Tibial artery (tissue), 4 donors: ENCODE measurements at regions not wholly inside any gene's neighbourhood (a gene's known extent, or its start where the extent isn't known, plus 50 kb on each side); places are given as distances from the start of the nearest gene placed in this dataset.

Experiments
- DNase-seq, 2 donors: peaks; one replicate each; pipeline ENCODE4 v3.0.0-alpha.2; 2019
- H3K27ac ChIP-seq, 2 donors: fragments of 200-600 bp; sonication (generic) in 1 of 2; 1 replicate in 1 of 2; 2 replicates in 1 of 2; pipeline ENCODE4 v1.5.1; 2018 to 2019; ENCODE audit warnings: mild to moderate bottlenecking in 1 of 2
- H3K27me3 ChIP-seq, 2 donors: fragments of 200-600 bp; sonication (generic) in 1 of 2; one replicate each; pipeline versions ENCODE4 v1.5.1 to v1.6.0; 2016 to 2019
- H3K36me3 ChIP-seq, 3 donors: fragments of 200-600 bp; sonication (generic) in 2 of 3; one replicate each; pipeline ENCODE4 v1.5.1; 2016 to 2019; ENCODE audit warnings: mild to moderate bottlenecking in 2 of 3
- H3K4me1 ChIP-seq, 4 donors: fragments of 200-600 bp; sonication (generic) in 2 of 4; 1 replicate in 3 of 4; 2 replicates in 1 of 4; pipeline ENCODE4 v1.5.1; 2016 to 2019
- H3K4me3 ChIP-seq, 2 donors: fragments of 200-600 bp; sonication (generic) in 1 of 2; 1 replicate in 1 of 2; 2 replicates in 1 of 2; pipeline ENCODE4 v1.5.1; 2018 to 2019; ENCODE audit warnings: mild to moderate bottlenecking in 2 of 2
- H3K9me3 ChIP-seq, 3 donors: fragments of 200-600 bp; sonication (generic) in 1 of 3; one replicate each; pipeline ENCODE4 v1.5.1; 2016 to 2019
- intact Hi-C: fragments of 100-400 bp; cut with DNase I; formaldehyde crosslinking; loops from one replicate; pipeline ENCODE4 v1.15.0; 2023; ENCODE audit warnings: low total_unique reads
- TF ChIP-seq, protein P1 (sequence below), 2 experiments: fragments of 200-600 bp in 1 of 2; fragments of 450-650 bp in 1 of 2; IDR thresholded peaks; one replicate each; pipeline ENCODE4 v1.5.1; 2017 to 2019; ENCODE audit warnings: antibody characterized with exemption in 2 of 2, mild to moderate bottlenecking in 1 of 2, moderate library complexity in 1 of 2

DNA sequence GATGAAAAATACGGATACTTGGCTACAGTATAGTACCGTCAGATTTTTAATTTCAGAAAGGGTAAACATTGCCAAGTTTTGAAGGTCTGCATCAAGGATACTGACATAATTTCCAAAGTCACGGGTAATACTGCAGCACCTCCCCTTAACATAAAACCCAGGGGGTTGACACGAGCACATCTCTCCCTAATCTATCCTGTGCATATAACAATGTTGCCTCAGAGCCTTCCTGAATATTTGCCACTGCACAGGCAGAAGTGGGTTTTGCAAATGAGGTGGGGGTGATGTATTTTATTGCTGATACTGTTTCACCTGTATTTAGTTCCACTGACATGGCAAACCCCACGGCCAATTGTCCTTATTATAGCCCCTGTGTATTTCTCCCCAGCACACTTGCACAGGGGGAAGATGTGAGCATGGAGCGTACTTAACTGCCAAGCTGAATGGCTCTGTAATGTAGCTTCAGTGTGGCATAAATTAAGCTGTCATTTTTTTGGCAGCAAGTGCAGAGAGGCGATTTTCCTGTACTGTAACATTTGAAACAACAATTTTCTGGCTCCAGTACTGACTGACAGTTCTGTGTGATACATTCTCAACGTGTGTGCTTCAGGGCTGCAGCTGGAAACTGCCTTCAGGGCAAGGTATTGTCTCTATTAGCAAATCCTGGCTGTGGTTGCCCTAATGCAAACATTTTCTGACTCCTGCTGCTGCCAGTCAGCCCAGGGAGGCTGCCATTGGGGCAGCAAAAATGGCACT lies 299.6 kb upstream of the SP4 start:
- H3K4me3 ChIP-seq: no peak overlapping the region
- H3K9me3 ChIP-seq: no peaks in the 10 kb centered on the region
- no peaks in the 10 kb centered on the region for H3K36me3 ChIP-seq
- H3K27me3 ChIP-seq: no peaks in the 10 kb centered on the region
- intact Hi-C loops: no loop called here
- no peak overlapping the region for H3K27ac ChIP-seq
- no peak for DNase-seq
- H3K4me1 ChIP-seq: peaks cover 0 to 5% (median 0%) of the 10 kb centered on the region in 4 donors
- TF ChIP-seq, protein P1, sequence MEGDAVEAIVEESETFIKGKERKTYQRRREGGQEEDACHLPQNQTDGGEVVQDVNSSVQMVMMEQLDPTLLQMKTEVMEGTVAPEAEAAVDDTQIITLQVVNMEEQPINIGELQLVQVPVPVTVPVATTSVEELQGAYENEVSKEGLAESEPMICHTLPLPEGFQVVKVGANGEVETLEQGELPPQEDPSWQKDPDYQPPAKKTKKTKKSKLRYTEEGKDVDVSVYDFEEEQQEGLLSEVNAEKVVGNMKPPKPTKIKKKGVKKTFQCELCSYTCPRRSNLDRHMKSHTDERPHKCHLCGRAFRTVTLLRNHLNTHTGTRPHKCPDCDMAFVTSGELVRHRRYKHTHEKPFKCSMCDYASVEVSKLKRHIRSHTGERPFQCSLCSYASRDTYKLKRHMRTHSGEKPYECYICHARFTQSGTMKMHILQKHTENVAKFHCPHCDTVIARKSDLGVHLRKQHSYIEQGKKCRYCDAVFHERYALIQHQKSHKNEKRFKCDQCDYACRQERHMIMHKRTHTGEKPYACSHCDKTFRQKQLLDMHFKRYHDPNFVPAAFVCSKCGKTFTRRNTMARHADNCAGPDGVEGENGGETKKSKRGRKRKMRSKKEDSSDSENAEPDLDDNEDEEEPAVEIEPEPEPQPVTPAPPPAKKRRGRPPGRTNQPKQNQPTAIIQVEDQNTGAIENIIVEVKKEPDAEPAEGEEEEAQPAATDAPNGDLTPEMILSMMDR (IDR thresholded peaks at IDR 0.05): no peak

DNA sequence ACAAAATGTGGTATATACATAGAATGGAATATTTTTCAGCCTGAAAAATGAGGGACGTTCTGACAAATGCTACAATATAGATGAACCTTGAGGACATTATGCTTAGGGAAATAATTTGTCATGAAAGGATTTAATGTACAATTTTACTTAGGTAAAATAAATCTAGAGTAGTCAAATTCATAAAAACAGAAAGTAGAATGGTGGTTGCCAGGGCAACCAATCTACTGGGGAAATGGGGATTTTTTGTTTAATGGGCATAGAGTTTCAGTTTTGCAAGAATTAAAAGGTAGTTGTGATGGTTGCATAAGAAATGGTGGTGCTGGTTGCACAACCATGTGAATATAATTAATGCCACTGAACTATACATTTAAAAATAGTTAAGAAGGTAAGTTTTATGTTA lies 296.0 kb upstream of the SP4 start:
- DNase-seq: no peak
- H3K27ac ChIP-seq: no peak overlapping the region
- intact Hi-C loops: loop anchor here (10.0 kb wide), 1 partner anchor 1613 kb away; no protein-coding TSS in a partner anchor
- no peaks in the 10 kb centered on the region for H3K36me3 ChIP-seq
- H3K4me3 ChIP-seq: no peak overlapping the region
- H3K27me3 ChIP-seq: no peaks in the 10 kb centered on the region
- peaks cover 0 to 8% (median 7%) of the 10 kb centered on the region in 3 donors for H3K9me3 ChIP-seq
- peaks cover 0 to 5% (median 0%) of the 10 kb centered on the region in 4 donors for H3K4me1 ChIP-seq
- TF ChIP-seq, protein P1 (IDR thresholded peaks at IDR 0.05): no peak

DNA sequence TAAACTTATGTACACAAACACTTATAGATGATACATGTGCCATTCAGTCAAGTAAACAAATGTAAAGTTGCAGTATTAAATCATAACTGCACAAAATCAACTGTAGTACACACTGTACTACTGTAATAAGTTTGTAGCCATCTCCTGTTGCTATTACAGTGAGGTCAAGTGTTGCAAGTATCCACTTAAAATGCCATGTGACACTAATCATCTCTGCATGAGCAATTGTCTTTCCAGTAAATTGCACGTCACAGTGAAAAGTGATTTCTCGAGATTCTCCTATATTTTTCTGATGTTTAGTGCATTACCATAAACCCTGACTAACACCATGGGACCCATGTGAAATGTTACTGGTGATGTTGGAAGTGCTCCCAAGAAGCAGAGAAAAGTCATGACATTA lies 293.3 kb upstream of the SP4 start:
- intact Hi-C loops: loop anchor here (10.0 kb wide), 1 partner anchor 1610 kb away; no protein-coding TSS in a partner anchor
- Histone ChIP-seq H3K27ac (no peak overlapping the region), H3K4me1 (no peaks in the 10 kb centered on the region), H3K27me3 (no peaks in the 10 kb centered on the region), H3K36me3 (no peaks in the 10 kb centered on the region), H3K9me3 (peaks cover 0 to 8% (median 7%) of the 10 kb centered on the region in 3 donors), H3K4me3 (no peak overlapping the region)
- TF ChIP-seq, protein P1 (IDR thresholded peaks at IDR 0.05): no peak
- DNase-seq: no peak

DNA sequence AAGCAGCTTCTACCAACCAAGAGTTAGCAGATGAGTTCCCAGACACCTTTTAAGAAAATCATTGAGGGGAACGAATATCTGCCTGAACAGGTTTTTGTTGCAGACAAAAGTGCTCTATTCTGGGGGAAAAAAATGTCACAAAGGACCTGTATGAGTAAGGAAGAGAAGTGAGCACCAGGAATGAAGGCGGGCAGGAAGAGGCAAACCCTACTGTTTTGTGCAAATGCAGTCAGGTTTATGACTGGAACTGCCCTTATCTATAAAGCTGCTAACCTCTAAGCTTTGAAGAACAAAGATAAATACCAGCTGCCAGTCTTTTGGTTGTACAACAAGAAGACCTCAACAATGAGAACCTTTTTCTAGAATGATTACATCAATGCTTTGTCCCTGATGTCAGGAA lies 292.4 kb upstream of the SP4 start:
- Histone ChIP-seq H3K4me1 (no peaks in the 10 kb centered on the region), H3K4me3 (no peak overlapping the region), H3K9me3 (peaks cover 0 to 8% (median 7%) of the 10 kb centered on the region in 3 donors), H3K36me3 (no peaks in the 10 kb centered on the region), H3K27ac (no peak overlapping the region), H3K27me3 (no peaks in the 10 kb centered on the region)
- DNase-seq: no peak
- intact Hi-C loops: loop anchor here (10.0 kb wide), 1 partner anchor 1609 kb away; no protein-coding TSS in a partner anchor
- TF ChIP-seq, protein P1 (IDR thresholded peaks at IDR 0.05): no peak

DNA sequence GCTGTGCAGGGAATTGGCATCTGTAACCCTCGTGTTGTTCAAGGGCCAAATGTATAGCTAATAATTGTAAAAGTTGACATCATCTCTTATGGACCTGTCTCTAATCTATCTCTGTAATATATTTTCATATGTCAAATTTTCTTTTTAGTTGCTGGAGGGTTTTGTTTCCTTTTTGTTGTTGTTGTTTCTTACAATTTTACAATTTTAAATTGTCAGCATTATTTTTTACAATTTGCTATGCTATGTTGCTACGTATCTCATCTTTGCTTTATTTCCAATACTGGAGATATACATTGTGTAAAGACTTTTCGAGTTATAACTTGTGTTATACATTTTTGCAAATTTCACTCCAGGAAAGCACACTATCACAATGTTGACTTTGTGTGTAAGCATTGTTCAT lies 290.2 kb upstream of the SP4 start:
- Histone ChIP-seq H3K27me3 (no peaks in the 10 kb centered on the region), H3K4me3 (no peak overlapping the region), H3K27ac (no peak overlapping the region), H3K4me1 (no peaks in the 10 kb centered on the region), H3K9me3 (peaks cover 0 to 8% (median 7%) of the 10 kb centered on the region in 3 donors), H3K36me3 (no peaks in the 10 kb centered on the region)
- TF ChIP-seq, protein P1 (IDR thresholded peaks at IDR 0.05): no peak
- intact Hi-C loops: loop anchor here (10.0 kb wide), 1 partner anchor 1607 kb away; no protein-coding TSS in a partner anchor
- DNase-seq: no peak
